Left lung (tissue), 4 donors: ENCODE measurements at regions not wholly inside any gene's neighbourhood (a gene's known extent, or its start where the extent isn't known, plus 50 kb on each side); places are given as distances from the start of the nearest gene placed in this dataset.

ENCODE experiments used
- ATAC-seq: fragments of 200-7000 bp; cut with Tn5 transposase; one replicate; pipeline ENCODE4 v1.9.1; 2020; ENCODE audit warnings: moderate library complexity
- DNase-seq, 4 donors: peaks; one replicate each; pipeline ENCODE4 v3.0.0-alpha.2; 2013 to 2020
- H3K27ac ChIP-seq, 2 donors: fragments of 200-600 bp; sonication (generic) in 1 of 2; one replicate each; pipeline versions ENCODE4 v1.5.0 to v1.8.0; 2020 to 2021
- H3K27me3 ChIP-seq, 2 donors: fragments of 200-600 bp; sonication (generic) in 1 of 2; one replicate each; pipeline versions ENCODE4 v1.5.0 to v1.8.0; 2020 to 2021
- H3K36me3 ChIP-seq, 2 donors: fragments of 200-600 bp; sonication (generic) in 1 of 2; one replicate each; pipeline versions ENCODE4 v1.5.0 to v1.8.0; 2020 to 2021
- H3K4me1 ChIP-seq, 2 donors: fragments of 200-600 bp; one replicate each; pipeline ENCODE4 v1.8.0; 2021
- H3K4me3 ChIP-seq, 2 donors: fragments of 200-600 bp; sonication (generic) in 1 of 2; one replicate each; pipeline versions ENCODE4 v1.5.0 to v1.8.0; 2020 to 2021; ENCODE audit warnings: mild to moderate bottlenecking in 1 of 2
- H3K9me3 ChIP-seq, 2 donors: fragments of 200-600 bp; sonication (generic) in 1 of 2; one replicate each; pipeline versions ENCODE4 v1.5.0 to v1.8.0; 2020 to 2021
- intact Hi-C, 2 donors: fragments of 100-400 bp; cut with DNase I; formaldehyde crosslinking; loops; one replicate each; pipeline versions ENCODE4 v1.11.2 to v1.14.2; 2022
- TF ChIP-seq, protein P1 (sequence below), 2 donors: fragments of 200-600 bp; sonication (generic) in 1 of 2; IDR thresholded peaks; one replicate each; pipeline versions ENCODE4 v1.5.0 to v1.8.0; 2021; ENCODE audit warnings: antibody characterized with exemption in 2 of 2
- donor health status: DM: no; HTN: yes; CAD: no.
- donor health status: DM: no; HTN: no; CAD: no.

DNA sequence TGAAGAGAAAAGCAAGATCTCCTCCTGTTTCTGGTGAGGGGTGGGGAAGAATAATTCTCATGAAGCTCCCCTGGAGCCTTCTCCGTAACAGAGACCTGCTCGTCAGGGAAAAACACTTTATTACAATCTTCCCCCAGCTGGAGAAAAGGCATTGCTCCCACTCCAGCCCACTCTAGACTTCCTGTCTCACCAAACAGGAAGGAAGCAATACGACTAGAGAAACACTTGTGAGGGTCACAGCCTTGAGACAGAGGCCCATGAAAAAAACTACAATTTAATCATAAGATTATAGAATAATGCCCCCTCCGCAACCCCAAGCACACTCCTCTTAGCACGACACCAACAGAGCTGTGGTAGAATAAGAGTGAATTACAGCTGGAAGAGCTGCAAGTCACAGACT is 197.2 kb upstream of the S1PR3 start:
- H3K36me3 ChIP-seq: no peaks in the 10 kb centered on the region
- no peak overlapping the region for H3K27ac ChIP-seq
- DNase-seq (no peak), ATAC-seq (no peak)
- intact Hi-C loops: no loop called here
- TF ChIP-seq, protein P1, sequence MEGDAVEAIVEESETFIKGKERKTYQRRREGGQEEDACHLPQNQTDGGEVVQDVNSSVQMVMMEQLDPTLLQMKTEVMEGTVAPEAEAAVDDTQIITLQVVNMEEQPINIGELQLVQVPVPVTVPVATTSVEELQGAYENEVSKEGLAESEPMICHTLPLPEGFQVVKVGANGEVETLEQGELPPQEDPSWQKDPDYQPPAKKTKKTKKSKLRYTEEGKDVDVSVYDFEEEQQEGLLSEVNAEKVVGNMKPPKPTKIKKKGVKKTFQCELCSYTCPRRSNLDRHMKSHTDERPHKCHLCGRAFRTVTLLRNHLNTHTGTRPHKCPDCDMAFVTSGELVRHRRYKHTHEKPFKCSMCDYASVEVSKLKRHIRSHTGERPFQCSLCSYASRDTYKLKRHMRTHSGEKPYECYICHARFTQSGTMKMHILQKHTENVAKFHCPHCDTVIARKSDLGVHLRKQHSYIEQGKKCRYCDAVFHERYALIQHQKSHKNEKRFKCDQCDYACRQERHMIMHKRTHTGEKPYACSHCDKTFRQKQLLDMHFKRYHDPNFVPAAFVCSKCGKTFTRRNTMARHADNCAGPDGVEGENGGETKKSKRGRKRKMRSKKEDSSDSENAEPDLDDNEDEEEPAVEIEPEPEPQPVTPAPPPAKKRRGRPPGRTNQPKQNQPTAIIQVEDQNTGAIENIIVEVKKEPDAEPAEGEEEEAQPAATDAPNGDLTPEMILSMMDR (IDR thresholded peaks at IDR 0.05): no peak
- H3K27me3 ChIP-seq: no peaks in the 10 kb centered on the region
- no peaks in the 10 kb centered on the region for H3K4me1 ChIP-seq
- no peak overlapping the region for H3K4me3 ChIP-seq
- no peaks in the 10 kb centered on the region for H3K9me3 ChIP-seq

DNA sequence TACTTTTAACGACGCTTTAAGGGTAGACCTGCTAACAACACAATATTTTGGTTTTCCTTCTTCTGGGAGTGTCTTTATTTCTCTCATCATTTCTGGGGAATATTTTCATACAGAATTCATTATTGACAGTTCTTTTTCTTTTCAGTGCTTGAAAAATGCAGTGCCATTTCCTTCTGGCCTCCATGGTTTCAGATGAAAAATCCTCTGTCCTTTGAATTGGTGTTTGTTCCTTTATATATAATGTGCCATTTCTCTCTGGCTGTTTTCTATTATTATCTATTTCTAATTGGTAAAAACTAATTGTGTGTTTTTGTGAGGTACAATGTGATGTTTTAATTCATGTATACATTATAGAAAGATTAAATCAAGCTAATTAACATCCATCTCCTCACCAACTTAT is 194.3 kb upstream of the S1PR3 start:
- TF ChIP-seq, protein P1 (IDR thresholded peaks at IDR 0.05): no peak
- ATAC-seq (no peak), DNase-seq (no peak)
- no peak overlapping the region for H3K4me3 ChIP-seq
- no peaks in the 10 kb centered on the region for H3K9me3 ChIP-seq
- H3K27ac ChIP-seq: no peak overlapping the region
- H3K27me3 ChIP-seq: peaks cover 0 to 4% of the 10 kb centered on the region in 2 donors
- H3K4me1 ChIP-seq: no peaks in the 10 kb centered on the region
- intact Hi-C loops: no loop called here
- no peaks in the 10 kb centered on the region for H3K36me3 ChIP-seq

DNA sequence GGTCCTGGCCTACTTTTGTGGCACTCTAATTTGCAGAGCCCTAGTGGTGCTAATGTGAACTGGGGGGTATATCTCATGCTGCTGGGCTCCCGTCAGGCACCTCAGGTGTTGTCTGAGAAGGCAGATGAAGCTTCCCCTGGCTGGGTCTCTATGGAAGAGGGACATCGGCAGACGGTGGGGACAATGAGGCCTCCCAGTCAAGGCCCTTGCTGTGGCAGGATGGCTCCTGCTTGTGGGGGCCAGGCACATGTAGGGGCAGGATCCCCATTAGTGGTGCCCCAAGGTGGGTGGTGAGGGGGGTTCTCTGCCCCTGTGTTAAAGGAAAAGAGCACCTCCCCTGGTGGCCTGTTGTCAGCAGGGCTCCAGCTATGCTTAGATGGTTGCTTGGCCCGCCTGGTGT is 192.8 kb upstream of the S1PR3 start:
- no peaks in the 10 kb centered on the region for H3K36me3 ChIP-seq
- no peaks in the 10 kb centered on the region for H3K4me1 ChIP-seq
- H3K27me3 ChIP-seq: peaks cover 0 to 14% of the 10 kb centered on the region in 2 donors
- DNase-seq (no peak), ATAC-seq (no peak)
- H3K9me3 ChIP-seq: no peaks in the 10 kb centered on the region
- H3K27ac ChIP-seq: no peak overlapping the region
- no peak overlapping the region for H3K4me3 ChIP-seq
- TF ChIP-seq, protein P1 (IDR thresholded peaks at IDR 0.05): no peak
- intact Hi-C loops: no loop called here

DNA sequence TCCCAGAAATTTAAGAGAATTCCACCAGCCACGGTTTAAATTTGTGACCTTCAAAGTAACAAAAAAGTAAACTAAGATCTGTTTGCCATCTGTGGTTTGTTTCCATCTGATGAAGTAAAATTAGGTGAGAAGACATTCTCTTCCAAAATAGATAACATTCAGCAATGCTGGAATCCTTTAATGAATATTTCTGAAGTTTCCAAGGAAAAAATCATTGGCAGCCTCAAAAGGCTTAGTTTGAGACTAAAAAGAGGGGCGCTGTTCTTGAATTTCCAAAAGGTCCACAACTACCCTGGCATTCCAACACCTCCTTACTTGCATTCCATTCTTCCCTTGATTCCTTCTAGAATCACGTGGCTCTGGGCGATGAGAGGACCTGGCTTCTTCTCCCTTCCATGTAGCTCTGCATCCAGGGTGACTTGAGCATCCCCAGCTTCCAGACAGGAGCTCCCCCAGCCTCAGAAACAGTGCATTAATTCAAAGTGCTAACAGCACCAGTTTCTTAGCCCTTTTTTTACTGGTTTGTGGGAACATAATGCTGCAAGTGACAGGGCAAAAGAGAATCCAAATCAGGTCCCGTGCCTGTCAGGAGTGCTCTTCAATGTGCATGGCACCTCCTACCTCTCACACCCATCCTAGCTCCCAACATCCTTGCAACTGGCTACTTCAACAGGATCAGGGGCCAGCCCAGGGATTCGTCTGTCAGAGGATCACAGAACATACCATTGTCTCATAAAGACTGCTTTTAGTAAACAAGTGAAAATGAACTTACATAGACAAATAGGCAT is 191.5 kb upstream of the S1PR3 start:
- no peaks in the 10 kb centered on the region for H3K36me3 ChIP-seq
- H3K4me3 ChIP-seq: no peak overlapping the region
- no peaks in the 10 kb centered on the region for H3K4me1 ChIP-seq
- ATAC-seq (no peak), DNase-seq (no peak)
- TF ChIP-seq, protein P1 (IDR thresholded peaks at IDR 0.05): no peak
- H3K27me3 ChIP-seq: peaks cover 0 to 14% of the 10 kb centered on the region in 2 donors
- intact Hi-C loops: no loop called here
- H3K27ac ChIP-seq: no peak overlapping the region
- no peaks in the 10 kb centered on the region for H3K9me3 ChIP-seq

DNA sequence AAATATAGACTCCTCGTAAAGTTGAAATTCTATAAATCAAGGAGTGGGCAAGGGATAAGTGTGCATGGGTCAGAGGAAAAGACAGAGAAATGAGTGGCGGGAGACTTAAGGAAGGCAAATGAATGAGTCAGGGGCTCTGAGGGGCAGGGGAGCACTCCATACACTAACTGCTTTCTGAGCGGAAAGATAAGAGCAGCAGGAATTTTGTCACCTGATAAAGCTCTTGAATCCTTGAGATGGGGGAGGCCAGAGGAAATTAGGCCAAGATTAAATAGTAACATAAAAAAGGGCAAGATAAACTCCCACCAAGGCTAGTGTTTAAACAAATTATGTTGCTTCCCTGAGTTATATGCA is 191.0 kb upstream of the S1PR3 start:
- Histone ChIP-seq H3K27ac (no peak overlapping the region), H3K9me3 (no peaks in the 10 kb centered on the region), H3K36me3 (no peaks in the 10 kb centered on the region), H3K27me3 (peaks cover 0 to 14% of the 10 kb centered on the region in 2 donors), H3K4me1 (no peaks in the 10 kb centered on the region), H3K4me3 (no peak overlapping the region)
- intact Hi-C loops: no loop called here
- ATAC-seq: no peak
- TF ChIP-seq, protein P1 (IDR thresholded peaks at IDR 0.05): no peak
- DNase-seq: no peak
